H1 (cell line): ENCODE measurements at regions not wholly inside any gene's neighbourhood (a gene's known extent, or its start where the extent isn't known, plus 50 kb on each side); places are given as distances from the start of the nearest gene placed in this dataset.

Source experiments
- ATF2 ChIP-seq: IDR thresholded peaks from 2 replicates; pipeline ENCODE4 v1.6.1; 2012; ENCODE audit warnings: low read length, inconsistent platforms
- EZH2 ChIP-seq: fragments of 200-600 bp; sonication (generic); IDR thresholded peaks from 2 replicates; pipeline ENCODE4 v1.7.1; 2012; ENCODE audit warnings: low read depth, mild to moderate bottlenecking, moderate library complexity, low read length, inconsistent platforms; ENCODE audit not compliant: severe bottlenecking
- RFX5 ChIP-seq: IDR thresholded peaks from 2 replicates; pipeline ENCODE4 v1.6.1; 2011; ENCODE audit warnings: low read depth, low read length, improper control_type of control experiment, borderline replicate concordance

GRCh38 chr13:83557845-83558244 lies 324.4 kb downstream of the SLITRK1 start (continued):
- no peak for TF ChIP-seq ATF2
- TF ChIP-seq EZH2 = no peak
- no peak for TF ChIP-seq RFX5
